ENCODE measurements at regions not wholly inside any gene's neighbourhood (a gene's known extent, or its start where the extent isn't known, plus 50 kb on each side); places are given as distances from the start of the nearest gene placed in this dataset.

- intact Hi-C loops (cut with DNase I) = no loop called here
- DNase-seq (ENCODE audit: low spot score) = no peak
These were observed 93.9 kb downstream of the ADAMTS1 start for GRCh38 chr21:26751305-26751704.

DNA sequence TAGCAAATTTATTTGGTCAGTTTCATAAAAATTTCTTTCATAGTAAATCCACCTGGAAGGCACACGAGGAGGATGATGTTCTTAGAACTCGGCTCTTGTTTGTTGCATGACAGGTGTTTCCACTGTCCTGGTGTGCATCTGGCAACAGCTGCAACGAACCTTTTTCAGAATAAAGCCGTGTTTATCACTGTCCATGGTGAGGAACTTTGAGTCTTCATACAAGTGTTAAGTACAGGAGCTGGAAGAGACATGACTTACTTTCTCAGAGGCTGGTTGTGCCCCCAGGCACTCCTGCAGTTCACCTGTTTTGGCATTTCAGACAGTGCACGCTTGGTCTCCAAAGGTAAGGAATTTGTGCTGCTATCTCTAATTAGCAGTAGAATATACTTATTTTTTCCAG is 97.1 kb downstream of the ADAMTS1 start:
- intact Hi-C loops (cut with DNase I) = no loop called here
- DNase-seq (ENCODE audit: low spot score) = no peak

- intact Hi-C loops (cut with DNase I) = no loop called here
- DNase-seq (ENCODE audit: low spot score) = no peak
These were observed 98.0 kb downstream of the ADAMTS1 start for GRCh38 chr21:26747216-26747615.

DNA sequence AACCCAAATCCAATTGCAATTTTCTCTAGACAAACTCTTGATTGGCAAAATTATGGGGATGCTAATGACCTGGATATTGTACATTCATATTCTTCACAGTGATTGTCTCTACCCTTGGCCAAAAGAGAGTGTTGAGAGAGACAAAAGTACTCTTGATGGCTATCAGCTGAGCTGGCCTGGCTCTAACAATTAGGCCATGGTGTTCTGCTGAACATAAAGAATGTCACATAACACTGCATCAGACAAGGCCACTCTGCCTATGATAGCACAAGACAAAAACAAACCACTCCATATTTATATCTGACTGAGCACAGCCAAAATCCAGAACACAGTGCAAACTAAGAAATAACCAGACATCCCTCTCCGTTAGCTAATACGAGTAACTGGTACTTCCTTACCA is 101.7 kb downstream of the ADAMTS1 start:
- intact Hi-C loops (cut with DNase I) = no loop called here
- DNase-seq (ENCODE audit: low spot score) = no peak

- no peak for DNase-seq (ENCODE audit: low spot score)
- intact Hi-C loops (cut with DNase I) = loop anchor here in 1 of 2 donors (10.0 kb wide), 1 partner anchor 1656 kb away; no protein-coding TSS in a partner anchor
These were observed 106.0 kb downstream of the ADAMTS1 start for GRCh38 chr21:26739189-26739588.

GRCh38 chr21:26736449-26736848 is 108.8 kb downstream of the ADAMTS1 start:
- no peak for DNase-seq (ENCODE audit: low spot score)
- intact Hi-C loops (cut with DNase I) = loop anchor here in 1 of 2 donors (10.0 kb wide), 1 partner anchor 1658 kb away; no protein-coding TSS in a partner anchor

- intact Hi-C loops (cut with DNase I) = loop anchor here in 1 of 2 donors (10.0 kb wide), 1 partner anchor 1662 kb away; no protein-coding TSS in a partner anchor
- DNase-seq (ENCODE audit: low spot score) = no peak
These were observed 112.6 kb downstream of the ADAMTS1 start for GRCh38 chr21:26732432-26733221.

DNA sequence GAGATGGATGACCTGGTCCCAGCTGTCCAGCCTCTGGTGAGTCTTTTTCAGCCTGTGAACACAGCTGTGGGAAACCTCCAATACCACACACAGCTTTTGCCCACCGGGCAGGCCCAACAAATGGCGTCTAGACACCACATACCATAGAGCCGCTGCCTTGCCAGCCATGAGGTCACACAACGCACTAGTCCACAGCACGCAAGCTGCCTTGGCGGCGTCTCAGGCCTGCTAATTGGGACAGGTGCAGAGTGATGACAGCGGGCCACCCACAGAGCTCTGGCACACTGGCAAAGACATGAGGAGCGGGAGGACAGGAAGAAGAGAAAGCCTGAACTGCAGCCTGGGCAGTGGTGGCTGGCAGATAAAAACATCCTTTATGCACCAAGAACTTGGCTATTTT is 125.5 kb downstream of the ADAMTS1 start:
- intact Hi-C loops (cut with DNase I) = no loop called here
- no peak for DNase-seq (ENCODE audit: low spot score)

- DNase-seq (ENCODE audit: low spot score) = no peak
- intact Hi-C loops (cut with DNase I) = no loop called here
These were observed 128.0 kb downstream of the ADAMTS1 start for GRCh38 chr21:26717146-26717739.

GRCh38 chr21:26715878-26716506 is 129.2 kb downstream of the ADAMTS1 start:
- no peak for DNase-seq (ENCODE audit: low spot score)
- intact Hi-C loops (cut with DNase I) = no loop called here

DNA sequence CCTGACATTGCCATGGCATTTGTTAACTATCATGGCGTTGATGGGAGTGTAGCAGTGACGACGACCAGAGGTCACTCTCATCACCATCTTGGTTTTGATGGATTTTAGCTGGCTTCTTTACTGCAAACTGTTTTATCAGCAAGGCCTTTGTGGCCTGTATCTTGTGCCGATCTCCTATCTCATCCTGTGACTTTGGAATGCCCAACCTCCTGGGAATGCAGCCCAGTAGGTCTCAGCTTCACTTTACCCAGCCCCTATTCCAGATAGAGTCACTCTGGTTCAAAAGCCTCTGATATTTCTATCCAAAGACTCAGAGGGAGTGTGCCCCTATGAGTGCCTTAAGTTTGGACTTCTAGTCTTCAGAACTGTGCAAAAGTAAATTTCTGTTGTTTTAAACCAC is 130.1 kb downstream of the ADAMTS1 start:
- no peak for DNase-seq (ENCODE audit: low spot score)
- intact Hi-C loops (cut with DNase I) = no loop called here

GRCh38 chr21:26710155-26710554 is 135.1 kb downstream of the ADAMTS1 start:
- no peak for DNase-seq (ENCODE audit: low spot score)

DNA sequence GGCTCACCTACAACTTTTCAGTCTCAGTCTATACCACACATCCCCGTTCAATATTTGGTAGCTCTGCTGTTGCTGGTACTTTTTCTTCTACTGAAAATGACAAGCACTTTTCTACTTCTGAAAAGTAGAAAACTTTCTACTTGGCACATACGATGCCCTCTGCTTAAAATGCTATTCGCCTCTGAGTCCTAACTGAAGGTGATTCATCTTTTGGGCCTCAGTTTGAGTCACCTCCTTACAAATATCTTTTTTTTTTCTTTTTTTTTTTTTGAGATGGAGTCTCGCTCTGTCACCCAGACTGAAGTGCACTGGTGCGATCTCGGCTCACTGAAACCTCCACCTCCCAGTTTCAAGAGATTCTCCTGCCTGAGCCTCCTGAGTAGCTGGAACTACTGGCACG is 136.0 kb upstream of the CYYR1 start:
- no peak for DNase-seq (ENCODE audit: low spot score)
- intact Hi-C loops (cut with DNase I) = no loop called here

More at GRCh38 chr21:26710155-26710554, 135.1 kb downstream of the ADAMTS1 start:
- intact Hi-C loops (cut with DNase I) = no loop called here

GRCh38 chr21:26708223-26708800 is 135.2 kb upstream of the CYYR1 start:
- intact Hi-C loops (cut with DNase I) = no loop called here
- DNase-seq (ENCODE audit: low spot score) = no peak

GRCh38 chr21:26707246-26707645 is 134.2 kb upstream of the CYYR1 start:
- intact Hi-C loops (cut with DNase I) = no loop called here
- no peak for DNase-seq (ENCODE audit: low spot score)

DNA sequence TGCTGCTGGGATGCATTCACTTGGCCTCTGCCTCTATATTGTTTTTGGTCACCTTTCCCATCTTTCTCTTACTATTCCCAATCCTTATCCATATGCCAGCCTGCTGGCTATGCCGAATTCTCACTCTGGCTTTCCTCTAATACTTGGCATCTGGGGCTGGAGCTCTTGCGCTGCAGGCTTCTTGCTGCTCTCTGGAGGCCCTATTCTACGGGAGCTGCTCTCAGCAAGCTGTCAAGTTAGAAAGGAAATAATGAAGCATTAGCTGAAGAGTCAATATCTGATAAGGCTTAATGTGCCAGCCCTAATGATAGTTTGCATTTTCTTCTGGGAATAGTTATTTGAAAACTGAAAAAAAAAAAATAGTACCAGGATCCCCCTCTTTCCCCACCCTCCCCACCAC is 125.3 kb upstream of the CYYR1 start:
- intact Hi-C loops (cut with DNase I) = no loop called here

DNA sequence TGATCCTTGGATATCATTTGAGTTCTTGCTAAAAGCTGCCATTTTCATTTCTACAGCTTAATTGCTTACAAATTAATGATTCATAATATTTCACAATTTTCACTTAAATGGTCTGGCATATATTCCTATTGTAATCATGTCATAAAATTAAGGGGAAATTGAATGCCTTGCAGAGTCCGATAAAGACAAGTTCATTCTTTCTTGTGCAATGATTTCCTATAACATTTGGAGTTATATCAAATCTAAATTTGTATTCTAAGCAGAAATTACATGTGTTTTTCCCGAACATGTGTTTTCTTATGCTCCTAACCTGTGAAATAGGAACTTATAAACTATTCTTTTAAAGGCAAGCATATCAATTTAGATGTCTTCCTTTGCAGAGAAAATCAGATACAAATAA is 118.3 kb upstream of the CYYR1 start:
- intact Hi-C loops (cut with DNase I) = loop anchor here in 1 of 2 donors (5.0 kb wide), 1 partner anchor 934 kb away; no protein-coding TSS in a partner anchor
- no peak for DNase-seq (ENCODE audit: low spot score)

More for the DNA sequence above, 125.3 kb upstream of the CYYR1 start:
- no peak for DNase-seq (ENCODE audit: low spot score)

- intact Hi-C loops (cut with DNase I) = no loop called here
- DNase-seq (ENCODE audit: low spot score) = no peak
These were observed 113.6 kb upstream of the CYYR1 start for GRCh38 chr21:26686705-26687104.

GRCh38 chr21:26686278-26686677 is 113.2 kb upstream of the CYYR1 start:
- intact Hi-C loops (cut with DNase I) = no loop called here
- DNase-seq (ENCODE audit: low spot score) = no peak

GRCh38 chr21:26684889-26685288 is 111.8 kb upstream of the CYYR1 start:
- intact Hi-C loops (cut with DNase I) = no loop called here
- DNase-seq (ENCODE audit: low spot score) = no peak
